RPMI7951 (cell line): ENCODE measurements at regions not wholly inside any gene's neighbourhood (a gene's known extent, or its start where the extent isn't known, plus 50 kb on each side); places are given as distances from the start of the nearest gene placed in this dataset.
A peak's percentile ranks its signal among the peaks of the same experiment; 100 is the strongest.

Experiments
- DNase-seq: peaks from one replicate; pipeline ENCODE4 v3.0.0-alpha.2; 2012; ENCODE audit warnings: low read depth

DNA sequence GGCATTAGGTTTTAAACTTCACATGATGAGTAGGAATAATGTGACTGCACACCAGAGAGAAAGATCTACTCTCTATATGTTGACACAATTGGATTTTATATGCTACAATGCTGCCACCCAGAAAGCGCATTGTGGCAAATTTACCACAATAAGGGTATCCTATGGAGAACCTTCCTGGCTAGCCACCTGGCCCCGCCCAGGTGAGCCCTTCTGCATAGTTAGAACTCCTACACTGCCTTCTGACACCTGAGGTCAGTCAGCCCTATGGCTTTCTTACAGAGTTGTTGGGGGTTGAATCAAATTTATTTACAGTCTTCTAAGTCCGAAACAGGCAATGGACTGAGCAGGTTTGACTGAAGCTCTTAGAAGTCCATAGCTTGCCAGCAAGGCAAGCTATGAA is 153.8 kb upstream of the S100G start:
- DNase-seq, result no peak

DNA sequence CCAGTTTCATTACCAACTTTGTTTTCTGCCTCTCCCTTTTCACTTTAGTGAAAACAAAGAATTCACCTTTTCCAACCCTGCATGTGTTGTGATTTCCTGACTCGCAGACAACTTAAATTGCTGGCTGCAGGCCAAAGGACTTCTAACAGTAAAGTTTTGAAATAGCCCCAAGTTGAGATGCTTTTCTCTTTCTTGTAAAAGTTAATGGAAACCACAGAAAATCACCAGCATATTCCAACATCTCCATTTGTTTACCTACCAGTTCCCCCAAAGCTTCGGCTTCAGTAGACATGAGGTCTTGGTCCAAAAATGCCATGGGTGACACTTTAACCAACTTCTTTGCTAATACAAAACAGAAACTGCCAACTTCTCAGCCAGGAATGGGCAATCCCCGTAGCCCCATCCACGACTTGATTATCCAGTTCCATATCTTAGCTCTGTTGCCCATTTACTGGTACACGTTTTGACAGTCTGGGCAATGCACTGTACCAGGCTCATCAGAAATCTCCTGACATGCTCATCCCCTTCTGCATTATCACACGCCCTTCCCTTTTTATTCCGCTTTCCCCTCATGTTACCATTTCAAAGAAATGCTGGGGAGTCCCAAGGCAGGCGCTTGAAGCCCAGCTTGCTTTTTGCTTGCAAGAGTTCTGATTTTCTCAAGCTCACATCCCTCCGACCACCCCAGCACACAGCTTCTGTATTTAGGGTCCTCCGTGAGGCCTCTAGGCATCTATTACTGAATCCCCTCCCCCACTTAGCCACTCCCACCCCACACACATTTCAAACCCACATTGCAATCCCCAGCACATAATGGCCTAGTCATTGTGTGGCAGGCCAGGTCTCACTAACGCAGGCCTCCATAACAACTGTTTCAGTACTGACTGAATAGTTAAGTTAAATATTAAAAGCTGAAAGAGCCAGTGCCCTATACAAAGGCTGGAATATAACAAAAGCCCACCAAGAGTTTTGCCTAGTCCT is 137.9 kb upstream of the S100G start:
- peak; percentile 13 for DNase-seq

DNA sequence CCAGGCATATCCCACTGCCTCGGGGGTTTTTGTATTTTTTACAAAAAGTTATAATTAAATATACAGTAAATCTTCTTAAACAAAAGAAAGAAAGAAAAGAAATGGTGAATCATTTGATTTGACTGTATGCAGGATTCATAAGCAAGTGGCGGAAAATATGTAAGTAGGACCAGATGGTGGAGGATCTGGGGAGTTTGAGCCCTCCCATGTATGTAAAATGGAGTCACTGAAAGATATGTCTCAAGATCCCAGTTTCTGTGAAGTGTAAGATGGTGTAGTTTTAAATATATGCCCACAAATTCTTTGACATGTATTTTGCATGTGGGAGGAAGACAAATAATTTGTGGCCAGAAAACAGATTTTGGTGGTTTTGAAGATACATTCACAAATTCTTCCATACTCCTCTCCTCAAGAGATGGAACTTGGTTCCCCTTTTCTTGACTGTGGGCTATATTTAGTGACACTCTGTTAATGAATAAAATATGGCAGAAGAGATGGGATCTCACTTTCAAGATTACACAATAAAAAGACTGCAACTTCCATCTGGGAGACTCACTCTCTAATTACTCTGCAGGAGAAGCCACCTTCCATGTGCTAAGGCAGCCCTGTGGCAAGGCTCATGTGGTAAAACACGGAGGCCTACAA is 133.6 kb upstream of the S100G start:
- peak; percentile 24 for DNase-seq

DNA sequence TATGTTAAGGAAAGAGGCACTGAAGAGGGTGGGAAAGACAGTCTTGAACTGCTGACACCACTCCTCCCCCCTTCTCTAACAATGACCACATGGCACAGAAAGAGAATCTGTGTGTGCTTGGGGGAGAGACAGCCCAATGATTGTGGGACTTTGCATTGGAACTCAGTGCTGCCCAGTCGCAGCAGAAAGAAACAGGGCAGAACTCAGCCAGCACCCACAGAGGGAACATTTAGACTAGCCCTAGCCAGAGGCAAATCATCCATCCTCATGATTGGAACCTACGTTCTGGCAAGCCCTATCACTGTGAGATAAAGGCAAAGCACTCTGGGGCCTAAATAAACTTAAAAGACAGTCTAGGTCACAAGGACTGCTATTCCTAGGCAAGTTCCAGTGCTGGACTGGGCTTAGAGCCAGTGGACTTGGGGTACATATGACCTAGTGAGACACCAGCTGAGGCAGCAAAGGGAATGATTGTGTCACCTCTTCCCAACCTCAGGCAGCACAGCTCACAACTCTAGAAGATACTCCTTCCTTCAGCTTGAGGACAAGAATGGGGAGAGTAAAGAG is 132.8 kb upstream of the S100G start:
- DNase-seq, result no peak

GRCh38 chrX:16518131-16518530 is 131.8 kb upstream of the S100G start:
- no peak for DNase-seq

GRCh38 chrX:16524316-16524715 is 125.6 kb upstream of the S100G start:
- no peak for DNase-seq

DNA sequence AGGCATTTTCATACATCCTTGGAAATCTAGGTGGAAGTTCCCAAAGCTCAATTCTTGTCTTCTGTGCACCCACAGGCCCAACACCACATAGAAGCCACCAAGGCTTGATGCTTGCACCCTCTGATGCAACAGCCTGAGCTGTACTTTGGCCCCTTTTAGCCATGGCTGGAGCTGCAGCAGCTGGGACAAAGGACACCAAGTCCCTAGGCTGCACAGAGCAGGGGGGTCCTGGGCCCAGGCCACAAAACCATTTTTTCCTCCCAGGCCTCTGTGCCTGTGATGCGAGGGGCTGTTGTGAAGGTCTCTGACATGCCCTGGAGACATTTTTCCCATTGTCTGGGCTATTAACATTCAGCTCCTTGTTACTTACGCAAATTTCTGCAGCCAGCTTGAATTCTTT is 124.0 kb upstream of the S100G start:
- DNase-seq, result no peak

GRCh38 chrX:16528620-16529019 is 121.3 kb upstream of the S100G start:
- no peak for DNase-seq
